ENCODE measurements at regions not wholly inside any gene's neighbourhood (a gene's known extent, or its start where the extent isn't known, plus 50 kb on each side); places are given as distances from the start of the nearest gene placed in this dataset.

GRCh38 chr16:59242556-59242955 is 508.4 kb upstream of the GOT2 start:
- Mint-ChIP-seq H3K9me3 (ENCODE audit: unreplicated experiment) (no peaks in the 10 kb centered on the region), H3K4me1 (ENCODE audit: unreplicated experiment) (no peaks in the 10 kb centered on the region), H3K27ac (ENCODE audit: unreplicated experiment) (no peak overlapping the region), H3K27me3 (ENCODE audit: unreplicated experiment) (no peaks in the 10 kb centered on the region), H3K4me3 (ENCODE audit: unreplicated experiment) (no peak overlapping the region), H3K36me3 (ENCODE audit: unreplicated experiment) (no peaks in the 10 kb centered on the region)
- TF ChIP-seq CTCF (IDR thresholded peaks at IDR 0.05), result no peak
- DNase-seq (ENCODE audit: extremely low spot score, unreplicated experiment), result no peak

DNA sequence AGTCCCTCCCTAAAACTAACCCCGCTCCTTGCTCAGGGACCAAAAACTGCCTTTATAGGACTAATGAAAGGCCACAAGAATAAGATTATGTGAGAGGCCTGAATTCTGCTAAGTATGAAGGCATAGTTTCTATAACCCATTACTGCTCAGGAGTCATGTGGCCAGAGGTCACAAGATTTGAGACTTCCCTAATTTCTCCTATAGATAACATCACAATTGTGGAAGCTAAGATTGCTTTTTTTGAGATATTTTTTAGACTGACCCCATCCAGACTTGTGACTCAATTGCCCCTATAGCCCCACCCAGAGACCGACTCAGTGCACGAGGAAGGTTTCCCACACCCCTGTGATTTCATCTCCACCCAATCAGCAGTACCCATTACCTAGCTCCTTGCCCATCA is 504.1 kb upstream of the GOT2 start:
- H3K36me3 Mint-ChIP-seq (ENCODE audit: unreplicated experiment), result no peaks in the 10 kb centered on the region
- TF ChIP-seq CTCF (IDR thresholded peaks at IDR 0.05), result no peak
- H3K27me3 Mint-ChIP-seq (ENCODE audit: unreplicated experiment), result no peaks in the 10 kb centered on the region
- H3K9me3 Mint-ChIP-seq (ENCODE audit: unreplicated experiment), result no peaks in the 10 kb centered on the region
- H3K27ac Mint-ChIP-seq (ENCODE audit: unreplicated experiment), result no peak overlapping the region
- H3K4me3 Mint-ChIP-seq (ENCODE audit: unreplicated experiment), result no peak overlapping the region
- H3K4me1 Mint-ChIP-seq (ENCODE audit: unreplicated experiment), result peaks cover 5% of the 10 kb centered on the region
- no peak for DNase-seq (ENCODE audit: extremely low spot score, unreplicated experiment)

GRCh38 chr16:59236804-59237458 is 502.8 kb upstream of the GOT2 start:
- TF ChIP-seq CTCF (IDR thresholded peaks at IDR 0.05), result no peak
- Mint-ChIP-seq H3K27ac (ENCODE audit: unreplicated experiment) (no peak overlapping the region), H3K4me1 (ENCODE audit: unreplicated experiment) (peaks cover 5% of the 10 kb centered on the region), H3K9me3 (ENCODE audit: unreplicated experiment) (no peaks in the 10 kb centered on the region), H3K4me3 (ENCODE audit: unreplicated experiment) (no peak overlapping the region), H3K36me3 (ENCODE audit: unreplicated experiment) (no peaks in the 10 kb centered on the region), H3K27me3 (ENCODE audit: unreplicated experiment) (no peaks in the 10 kb centered on the region)
- DNase-seq (ENCODE audit: extremely low spot score, unreplicated experiment), result no peak

- no peak overlapping the region for H3K27ac Mint-ChIP-seq (ENCODE audit: unreplicated experiment)
- no peak for TF ChIP-seq CTCF (IDR thresholded peaks at IDR 0.05)
- H3K9me3 Mint-ChIP-seq (ENCODE audit: unreplicated experiment), result peaks cover 8% of the 10 kb centered on the region
- H3K27me3 Mint-ChIP-seq (ENCODE audit: unreplicated experiment), result no peaks in the 10 kb centered on the region
- H3K4me1 Mint-ChIP-seq (ENCODE audit: unreplicated experiment), result peaks cover 13% of the 10 kb centered on the region
- no peak overlapping the region for H3K4me3 Mint-ChIP-seq (ENCODE audit: unreplicated experiment)
- no peak for DNase-seq (ENCODE audit: extremely low spot score, unreplicated experiment)
- no peaks in the 10 kb centered on the region for H3K36me3 Mint-ChIP-seq (ENCODE audit: unreplicated experiment)
Observed at GRCh38 chr16:59224401-59224800, 490.3 kb upstream of the GOT2 start.

GRCh38 chr16:59220011-59220410 is 485.9 kb upstream of the GOT2 start:
- DNase-seq (ENCODE audit: extremely low spot score, unreplicated experiment), result no peak
- H3K9me3 Mint-ChIP-seq (ENCODE audit: unreplicated experiment), result peaks cover 11% of the 10 kb centered on the region
- H3K4me1 Mint-ChIP-seq (ENCODE audit: unreplicated experiment), result peaks cover 21% of the 10 kb centered on the region
- H3K27ac Mint-ChIP-seq (ENCODE audit: unreplicated experiment), result no peak overlapping the region
- no peak overlapping the region for H3K4me3 Mint-ChIP-seq (ENCODE audit: unreplicated experiment)
- H3K36me3 Mint-ChIP-seq (ENCODE audit: unreplicated experiment), result no peaks in the 10 kb centered on the region
- H3K27me3 Mint-ChIP-seq (ENCODE audit: unreplicated experiment), result no peaks in the 10 kb centered on the region
- TF ChIP-seq CTCF (IDR thresholded peaks at IDR 0.05), result no peak
